ENCODE measurements at regions not wholly inside any gene's neighbourhood (a gene's known extent, or its start where the extent isn't known, plus 50 kb on each side); places are given as distances from the start of the nearest gene placed in this dataset.

DNA sequence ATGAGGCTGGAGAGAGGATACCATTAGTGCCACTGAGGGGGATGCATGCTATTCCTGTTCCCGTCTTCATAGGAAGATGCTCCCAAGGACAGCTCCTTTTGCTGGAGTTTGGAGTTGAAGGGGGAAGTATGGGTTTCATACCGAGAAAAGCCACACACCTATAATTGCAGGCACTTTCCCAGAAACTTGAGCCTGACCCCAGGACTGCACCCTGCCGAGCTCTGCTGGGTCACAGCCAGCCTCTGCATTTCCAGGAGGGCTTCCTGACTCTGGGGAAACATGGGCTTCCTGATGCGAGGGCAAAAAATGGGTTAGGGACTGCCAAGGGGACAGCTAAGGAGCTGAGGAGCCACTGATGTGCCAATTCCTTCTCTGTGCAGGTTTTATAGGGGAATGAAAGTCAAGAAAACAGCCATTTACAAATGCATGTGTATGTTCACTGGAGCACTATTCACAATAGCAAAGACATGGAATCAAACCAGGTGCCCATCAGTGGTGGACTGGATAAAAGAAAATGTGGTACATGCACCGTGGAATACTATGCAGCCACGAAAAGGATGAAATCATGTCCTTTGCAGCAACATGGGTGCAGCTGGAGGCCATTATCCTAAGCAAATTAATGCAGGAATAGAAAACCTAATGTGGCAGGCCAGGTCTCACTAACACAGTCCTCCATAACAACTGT lies 104.5 kb downstream of the ACAA2 start:
- TF ChIP-seq POLR2A (IDR thresholded peaks at IDR 0.05; ENCODE audit: low read depth, low read length): no peak
- TF ChIP-seq, protein P1, sequence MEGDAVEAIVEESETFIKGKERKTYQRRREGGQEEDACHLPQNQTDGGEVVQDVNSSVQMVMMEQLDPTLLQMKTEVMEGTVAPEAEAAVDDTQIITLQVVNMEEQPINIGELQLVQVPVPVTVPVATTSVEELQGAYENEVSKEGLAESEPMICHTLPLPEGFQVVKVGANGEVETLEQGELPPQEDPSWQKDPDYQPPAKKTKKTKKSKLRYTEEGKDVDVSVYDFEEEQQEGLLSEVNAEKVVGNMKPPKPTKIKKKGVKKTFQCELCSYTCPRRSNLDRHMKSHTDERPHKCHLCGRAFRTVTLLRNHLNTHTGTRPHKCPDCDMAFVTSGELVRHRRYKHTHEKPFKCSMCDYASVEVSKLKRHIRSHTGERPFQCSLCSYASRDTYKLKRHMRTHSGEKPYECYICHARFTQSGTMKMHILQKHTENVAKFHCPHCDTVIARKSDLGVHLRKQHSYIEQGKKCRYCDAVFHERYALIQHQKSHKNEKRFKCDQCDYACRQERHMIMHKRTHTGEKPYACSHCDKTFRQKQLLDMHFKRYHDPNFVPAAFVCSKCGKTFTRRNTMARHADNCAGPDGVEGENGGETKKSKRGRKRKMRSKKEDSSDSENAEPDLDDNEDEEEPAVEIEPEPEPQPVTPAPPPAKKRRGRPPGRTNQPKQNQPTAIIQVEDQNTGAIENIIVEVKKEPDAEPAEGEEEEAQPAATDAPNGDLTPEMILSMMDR (IDR thresholded peaks at IDR 0.05; ENCODE audit: extremely low read depth in 1 of 2, insufficient read depth in 1 of 2, low read depth in 1 of 2, low read length in 2 of 2): no peak
- TF ChIP-seq JUN (IDR thresholded peaks at IDR 0.05; ENCODE audit: borderline replicate concordance, insufficient read depth, insufficient read length, low read depth): no peak
- no peak for TF ChIP-seq EZH2 (IDR thresholded peaks at IDR 0.05; ENCODE audit: borderline replicate concordance, low read depth, low read length, severe bottlenecking)
- no peak for TF ChIP-seq POLR2AphosphoS5 (IDR thresholded peaks at IDR 0.05; ENCODE audit: insufficient read depth, low read depth, low read length)
- TF ChIP-seq FOS (IDR thresholded peaks at IDR 0.05; ENCODE audit: borderline replicate concordance, insufficient read depth, low read length): no peak
